ENCODE measurements at regions not wholly inside any gene's neighbourhood (a gene's known extent, or its start where the extent isn't known, plus 50 kb on each side); places are given as distances from the start of the nearest gene placed in this dataset.

DNA sequence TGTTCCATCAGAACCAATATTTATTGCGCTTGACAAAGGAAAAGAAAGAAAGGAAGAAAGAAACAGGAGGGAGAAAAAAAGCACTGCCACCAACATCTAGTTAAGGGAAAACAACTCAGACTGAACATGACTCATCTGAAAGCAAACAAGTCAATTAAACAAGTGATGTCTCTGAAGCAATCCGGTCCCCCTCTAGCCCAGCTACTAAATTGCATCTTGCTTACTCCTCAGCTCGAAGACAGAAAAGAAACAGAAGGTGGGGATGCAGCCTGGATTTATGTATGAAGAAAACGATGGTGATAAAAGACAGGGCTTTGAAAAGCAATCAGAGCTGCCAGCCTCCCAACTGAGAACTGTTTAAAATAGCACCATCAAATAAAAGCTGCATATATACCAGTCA lies 188.2 kb downstream of the OMA1 start:
- TF ChIP-seq CTCF (IDR thresholded peaks at IDR 0.05; ENCODE audit: poor library complexity) (no peak), EZH2 (IDR thresholded peaks at IDR 0.05; ENCODE audit: borderline replicate concordance) (no peak), EZH2phosphoT487 (IDR thresholded peaks at IDR 0.05; ENCODE audit: low read depth, severe bottlenecking, unreplicated experiment) (no peak)
